Parathyroid adenoma (tissue), 2 donors: ENCODE measurements at regions not wholly inside any gene's neighbourhood (a gene's known extent, or its start where the extent isn't known, plus 50 kb on each side); places are given as distances from the start of the nearest gene placed in this dataset.

Source experiments
- H2AFZ ChIP-seq: fragments of 300-600 bp; sonication (generic); one replicate; pipeline ENCODE4 v1.7.0; 2017; ENCODE audit warnings: antibody characterized with exemption, mild to moderate bottlenecking
- H3K27ac ChIP-seq: fragments of 300-600 bp; sonication (generic); one replicate; pipeline ENCODE4 v1.7.0; 2017
- H3K27me3 ChIP-seq: fragments of 300-600 bp; sonication (generic); one replicate; pipeline ENCODE4 v1.7.0; 2017; ENCODE audit warnings: low read length; ENCODE audit not compliant: control insufficient read depth, insufficient read depth
- H3K36me3 ChIP-seq: fragments of 300-600 bp; sonication (generic); one replicate; pipeline ENCODE4 v1.7.0; 2017; ENCODE audit warnings: low read length; ENCODE audit not compliant: control insufficient read depth, insufficient read depth
- H3K4me1 ChIP-seq: fragments of 300-600 bp; sonication (generic); one replicate; pipeline ENCODE4 v1.7.0; 2017; ENCODE audit warnings: control low read depth
- H3K4me2 ChIP-seq: fragments of 300-600 bp; sonication (generic); one replicate; pipeline ENCODE4 v1.7.0; 2017; ENCODE audit warnings: low read length
- H3K4me3 ChIP-seq: fragments of 300-600 bp; sonication (generic); one replicate; pipeline ENCODE4 v1.7.0; 2017; ENCODE audit warnings: low read depth, low read length
- H3K79me2 ChIP-seq: fragments of 300-600 bp; sonication (generic); one replicate; pipeline ENCODE4 v1.7.0; 2017; ENCODE audit warnings: control low read depth
- H3K9ac ChIP-seq: fragments of 300-600 bp; sonication (generic); one replicate; pipeline ENCODE4 v1.7.0; 2017; ENCODE audit warnings: mild to moderate bottlenecking
- H3K9me3 ChIP-seq: fragments of 300-600 bp; sonication (generic); one replicate; pipeline ENCODE4 v1.7.0; 2017; ENCODE audit warnings: low read length; ENCODE audit not compliant: control insufficient read depth
- TF ChIP-seq, protein P1 (sequence below): fragments of 300-600 bp; sonication (generic); IDR thresholded peaks from one replicate; pipeline ENCODE4 v1.7.0; 2017; ENCODE audit warnings: antibody characterized with exemption, mild to moderate bottlenecking
- donor health status: primary hyperparathyroidism.

DNA sequence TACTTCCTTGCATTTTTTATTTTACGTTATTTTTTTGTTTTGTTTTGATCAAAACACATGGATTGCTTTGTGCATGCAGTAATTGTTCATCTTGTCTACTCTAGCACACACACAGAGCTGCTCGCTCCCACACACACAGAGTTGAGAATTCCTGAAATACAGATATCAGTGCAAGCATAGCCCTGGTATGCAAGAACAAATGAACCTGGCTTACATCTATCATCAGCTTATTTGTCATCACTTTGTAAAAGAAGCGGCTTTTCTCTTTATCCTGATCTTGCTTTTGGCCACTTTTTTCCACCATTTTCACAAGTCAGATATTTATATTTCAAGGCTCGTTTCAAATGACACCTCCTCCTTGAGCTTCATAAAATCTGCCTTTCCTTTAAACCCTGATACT, 1435.7 kb downstream of the MAT2B start:
- H3K4me2 ChIP-seq: no peak overlapping the region
- no peak overlapping the region for H3K9ac ChIP-seq
- H3K4me3 ChIP-seq: no peak overlapping the region
- no peak overlapping the region for H3K27ac ChIP-seq
- TF ChIP-seq, protein P1, sequence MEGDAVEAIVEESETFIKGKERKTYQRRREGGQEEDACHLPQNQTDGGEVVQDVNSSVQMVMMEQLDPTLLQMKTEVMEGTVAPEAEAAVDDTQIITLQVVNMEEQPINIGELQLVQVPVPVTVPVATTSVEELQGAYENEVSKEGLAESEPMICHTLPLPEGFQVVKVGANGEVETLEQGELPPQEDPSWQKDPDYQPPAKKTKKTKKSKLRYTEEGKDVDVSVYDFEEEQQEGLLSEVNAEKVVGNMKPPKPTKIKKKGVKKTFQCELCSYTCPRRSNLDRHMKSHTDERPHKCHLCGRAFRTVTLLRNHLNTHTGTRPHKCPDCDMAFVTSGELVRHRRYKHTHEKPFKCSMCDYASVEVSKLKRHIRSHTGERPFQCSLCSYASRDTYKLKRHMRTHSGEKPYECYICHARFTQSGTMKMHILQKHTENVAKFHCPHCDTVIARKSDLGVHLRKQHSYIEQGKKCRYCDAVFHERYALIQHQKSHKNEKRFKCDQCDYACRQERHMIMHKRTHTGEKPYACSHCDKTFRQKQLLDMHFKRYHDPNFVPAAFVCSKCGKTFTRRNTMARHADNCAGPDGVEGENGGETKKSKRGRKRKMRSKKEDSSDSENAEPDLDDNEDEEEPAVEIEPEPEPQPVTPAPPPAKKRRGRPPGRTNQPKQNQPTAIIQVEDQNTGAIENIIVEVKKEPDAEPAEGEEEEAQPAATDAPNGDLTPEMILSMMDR: no peak
- no peak overlapping the region for H2AFZ ChIP-seq
- no peaks in the 10 kb centered on the region for H3K36me3 ChIP-seq
- H3K27me3 ChIP-seq: no peaks in the 10 kb centered on the region
- no peaks in the 10 kb centered on the region for H3K9me3 ChIP-seq
- H3K4me1 ChIP-seq: no peaks in the 10 kb centered on the region
- no peaks in the 10 kb centered on the region for H3K79me2 ChIP-seq

- no peaks in the 10 kb centered on the region for H3K79me2 ChIP-seq
- no peak overlapping the region for H2AFZ ChIP-seq
- H3K9me3 ChIP-seq: no peaks in the 10 kb centered on the region
- H3K27me3 ChIP-seq: no peaks in the 10 kb centered on the region
- TF ChIP-seq, protein P1: no peak
- no peaks in the 10 kb centered on the region for H3K4me1 ChIP-seq
- no peak overlapping the region for H3K4me2 ChIP-seq
- H3K36me3 ChIP-seq: no peaks in the 10 kb centered on the region
- no peak overlapping the region for H3K4me3 ChIP-seq
- H3K27ac ChIP-seq: no peak overlapping the region
- H3K9ac ChIP-seq: no peak overlapping the region
Observed at GRCh38 chr5:164950927-164951326, 1445.5 kb downstream of the MAT2B start.

DNA sequence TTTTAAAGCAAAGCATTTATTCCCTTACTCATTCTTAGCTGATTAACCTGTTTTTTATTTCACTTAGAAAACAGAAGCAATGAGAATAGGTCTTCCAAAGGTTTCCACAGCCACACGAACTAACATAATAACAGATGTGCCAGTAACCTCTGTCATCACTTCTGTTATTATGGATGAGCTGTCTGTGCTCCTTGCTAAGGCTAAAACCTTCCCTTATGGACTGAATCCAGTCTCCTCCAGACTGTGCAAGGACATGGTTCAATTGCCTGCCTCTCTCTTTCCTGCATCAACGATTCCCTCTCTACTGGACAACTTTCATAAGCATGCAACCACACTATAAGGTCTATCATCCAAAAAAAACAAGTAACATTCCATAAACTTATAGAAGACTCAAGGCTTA, 1446.2 kb downstream of the MAT2B start:
- H3K27me3 ChIP-seq: no peaks in the 10 kb centered on the region
- H2AFZ ChIP-seq: no peak overlapping the region
- H3K4me3 ChIP-seq: no peak overlapping the region
- H3K4me1 ChIP-seq: no peaks in the 10 kb centered on the region
- no peak overlapping the region for H3K4me2 ChIP-seq
- no peak overlapping the region for H3K9ac ChIP-seq
- H3K9me3 ChIP-seq: no peaks in the 10 kb centered on the region
- TF ChIP-seq, protein P1: no peak
- no peaks in the 10 kb centered on the region for H3K36me3 ChIP-seq
- no peaks in the 10 kb centered on the region for H3K79me2 ChIP-seq
- no peak overlapping the region for H3K27ac ChIP-seq

DNA sequence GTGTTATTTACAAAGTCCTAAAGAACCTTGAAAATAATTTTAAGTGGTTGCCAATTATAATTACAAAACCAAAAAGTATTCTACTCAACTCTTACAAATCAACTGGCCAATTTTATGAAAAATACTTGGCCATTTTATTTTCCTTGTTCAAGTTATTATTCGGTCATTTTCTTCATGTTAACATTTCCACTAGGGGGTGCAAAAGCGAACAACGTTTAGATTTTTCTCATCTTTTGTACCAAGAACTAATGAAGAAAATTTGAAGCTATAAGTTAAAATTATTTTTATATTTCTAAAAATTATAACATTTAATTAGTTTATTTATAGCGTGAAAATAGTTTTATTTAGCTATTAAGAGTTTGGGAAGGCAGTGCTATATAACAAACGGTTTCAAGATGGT, 1453.3 kb downstream of the MAT2B start:
- no peaks in the 10 kb centered on the region for H3K9me3 ChIP-seq
- H3K4me1 ChIP-seq: no peaks in the 10 kb centered on the region
- no peak overlapping the region for H3K4me2 ChIP-seq
- H3K36me3 ChIP-seq: no peaks in the 10 kb centered on the region
- no peaks in the 10 kb centered on the region for H3K27me3 ChIP-seq
- H3K79me2 ChIP-seq: no peaks in the 10 kb centered on the region
- H3K9ac ChIP-seq: no peak overlapping the region
- H2AFZ ChIP-seq: no peak overlapping the region
- H3K4me3 ChIP-seq: no peak overlapping the region
- TF ChIP-seq, protein P1: no peak
- no peak overlapping the region for H3K27ac ChIP-seq

- no peak overlapping the region for H3K4me2 ChIP-seq
- no peak overlapping the region for H2AFZ ChIP-seq
- H3K9ac ChIP-seq: no peak overlapping the region
Observed at GRCh38 chr5:164959761-164960160, 1454.3 kb downstream of the MAT2B start.

More at GRCh38 chr5:164959761-164960160, 1454.3 kb downstream of the MAT2B start:
- Histone ChIP-seq H3K9me3 (no peaks in the 10 kb centered on the region), H3K4me3 (no peak overlapping the region), H3K27ac (no peak overlapping the region), H3K36me3 (no peaks in the 10 kb centered on the region), H3K4me1 (no peaks in the 10 kb centered on the region), H3K27me3 (no peaks in the 10 kb centered on the region), H3K79me2 (no peaks in the 10 kb centered on the region)
- TF ChIP-seq, protein P1: no peak
